Hepatocyte (in vitro differentiated cells): ENCODE measurements at regions not wholly inside any gene's neighbourhood (a gene's known extent, or its start where the extent isn't known, plus 50 kb on each side); places are given as distances from the start of the nearest gene placed in this dataset.

Source experiments
- DNase-seq: peaks from one replicate; pipeline ENCODE4 v3.0.0-alpha.2; 2016; ENCODE audit warnings: low spot score
- H2AFZ ChIP-seq: fragments of 200-600 bp; sonication (generic); 2 replicates; pipeline ENCODE4 v1.6.0; 2016; ENCODE audit warnings: antibody characterized with exemption, mild to moderate bottlenecking
- H3K27ac ChIP-seq: fragments of 200-600 bp; sonication (generic); 2 replicates; pipeline ENCODE4 v1.5.1; 2016; ENCODE audit warnings: mild to moderate bottlenecking
- H3K27me3 ChIP-seq: fragments of 200-600 bp; sonication (generic); 2 replicates; pipeline ENCODE4 v1.6.1; 2016
- H3K36me3 ChIP-seq: fragments of 200-600 bp; sonication (generic); replicated peaks from 2 replicates; pipeline ENCODE4 v1.5.1; 2016; ENCODE audit warnings: low read depth; ENCODE audit not compliant: insufficient read depth
- H3K4me1 ChIP-seq: fragments of 200-600 bp; sonication (generic); 2 replicates; pipeline ENCODE4 v1.5.1; 2016; ENCODE audit warnings: mild to moderate bottlenecking, moderate library complexity; ENCODE audit not compliant: insufficient read depth
- H3K4me2 ChIP-seq: fragments of 200-600 bp; sonication (generic); 2 replicates; pipeline ENCODE4 v1.6.0; 2016
- H3K4me3 ChIP-seq: fragments of 200-600 bp; sonication (generic); 2 replicates; pipeline ENCODE4 v1.5.1; 2016; ENCODE audit warnings: mild to moderate bottlenecking
- H3K79me2 ChIP-seq: fragments of 200-600 bp; sonication (generic); 2 replicates; pipeline ENCODE4 v1.6.0; 2017; ENCODE audit warnings: mild to moderate bottlenecking
- H3K9me2 ChIP-seq: fragments of 200-600 bp; sonication (generic); replicated peaks from 2 replicates; pipeline ENCODE4 v1.6.0; 2017; ENCODE audit warnings: mild to moderate bottlenecking; ENCODE audit not compliant: insufficient read depth
- H3K9me3 ChIP-seq: fragments of 200-600 bp; sonication (generic); 2 replicates; pipeline ENCODE4 v1.5.1; 2016; ENCODE audit warnings: low read depth, mild to moderate bottlenecking
- H4K20me1 ChIP-seq: fragments of 200-600 bp; sonication (generic); 2 replicates; pipeline ENCODE4 v1.6.0; 2016; ENCODE audit warnings: mild to moderate bottlenecking; ENCODE audit not compliant: insufficient read depth, poor library complexity, severe bottlenecking
- EZH2 ChIP-seq: fragments of 200-600 bp; sonication (generic); IDR thresholded peaks from 2 replicates; pipeline ENCODE4 v1.6.1; 2016; ENCODE audit warnings: antibody characterized with exemption, mild to moderate bottlenecking, borderline replicate concordance
- EZH2phosphoT487 ChIP-seq: fragments of 200-600 bp; sonication (generic); IDR thresholded peaks from one replicate; pipeline ENCODE4 v1.6.1; 2018; ENCODE audit warnings: antibody characterized with exemption, mild to moderate bottlenecking, low read depth, moderate library complexity; ENCODE audit not compliant: unreplicated experiment, severe bottlenecking
- WGBS: methylation state at CpG from one replicate; pipeline ENCODE4 v1.1.6; 2016; ENCODE audit warnings: low lambda C conversion rate; ENCODE audit errors: missing lambda C conversion rate; 5-methylcytosine and 5-hydroxymethylcytosine counted together
- TF ChIP-seq, protein P1 (sequence below): fragments of 200-600 bp; sonication (generic); IDR thresholded peaks from 2 replicates; pipeline ENCODE4 v1.5.1; 2016; ENCODE audit warnings: antibody characterized with exemption, mild to moderate bottlenecking; ENCODE audit not compliant: poor library complexity

DNA sequence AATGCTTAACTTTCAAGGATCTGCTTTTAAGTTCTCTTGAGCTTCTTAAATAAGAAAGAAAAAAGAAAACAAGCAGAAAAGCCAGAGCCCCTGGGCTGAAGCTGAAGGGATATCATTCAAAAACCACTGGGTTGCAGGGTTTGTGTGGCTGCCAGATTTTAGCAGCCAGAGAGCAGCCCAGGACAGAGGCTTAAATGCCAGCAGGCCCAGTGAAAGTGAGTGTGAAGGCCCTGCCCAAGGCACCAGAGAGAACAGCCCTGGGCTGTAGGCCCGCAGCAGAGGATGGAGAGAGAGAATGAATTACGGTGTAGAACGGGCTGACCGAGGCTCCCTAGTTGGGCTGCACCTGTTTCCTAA is 106.3 kb upstream of the BOC start:
- no peaks in the 10 kb centered on the region for H3K9me2 ChIP-seq
- no peaks in the 10 kb centered on the region for H3K9me3 ChIP-seq
- H3K27me3 ChIP-seq = no peaks in the 10 kb centered on the region
- no peak for DNase-seq
- no peak overlapping the region for H3K27ac ChIP-seq
- 83% methylated on average over 4 of the region's 4 CpGs for WGBS
- H3K4me1 ChIP-seq = no peaks in the 10 kb centered on the region
- TF ChIP-seq EZH2 (no peak), EZH2phosphoT487 (no peak)
- H3K4me2 ChIP-seq = no peak overlapping the region
- H3K4me3 ChIP-seq = no peak overlapping the region
- H3K79me2 ChIP-seq = no peaks in the 10 kb centered on the region
- no peak overlapping the region for H2AFZ ChIP-seq
- no peaks in the 10 kb centered on the region for H3K36me3 ChIP-seq
- no peaks in the 10 kb centered on the region for H4K20me1 ChIP-seq

DNA sequence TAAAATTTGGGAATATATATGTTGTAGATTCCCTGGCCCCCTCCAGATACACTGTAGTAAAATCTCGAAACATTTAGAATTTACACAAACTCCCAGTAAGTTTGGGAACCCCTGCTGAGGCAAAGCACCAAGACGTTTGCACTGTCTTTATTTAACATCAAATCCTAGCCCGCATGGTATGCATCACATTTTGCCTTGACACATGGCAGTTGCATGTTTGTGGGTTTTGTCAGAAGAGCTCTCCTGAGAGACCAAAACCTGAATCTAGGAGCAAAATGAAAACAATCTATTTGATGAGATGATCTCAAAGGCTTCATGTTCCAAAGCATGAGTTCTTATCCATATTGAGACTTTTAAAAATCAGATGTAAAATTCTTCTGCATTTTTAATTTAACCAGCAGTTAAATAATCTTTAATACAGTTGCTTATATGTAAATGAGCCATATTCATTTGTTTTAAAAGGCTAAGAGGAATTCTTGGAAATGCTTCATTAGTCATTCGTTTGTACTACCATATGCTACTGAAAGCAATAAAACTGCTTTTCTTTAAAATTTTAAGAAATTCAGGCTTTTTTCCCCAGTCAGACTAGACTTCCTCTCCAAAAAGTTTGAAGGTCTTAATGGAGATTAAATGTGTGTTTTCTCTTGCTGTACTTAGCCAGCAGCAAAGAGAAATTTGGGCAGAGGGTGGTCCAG is 105.2 kb upstream of the BOC start:
- Histone ChIP-seq H3K4me3 (no peak overlapping the region), H3K9me3 (no peaks in the 10 kb centered on the region), H3K79me2 (no peaks in the 10 kb centered on the region), H3K36me3 (no peaks in the 10 kb centered on the region), H3K4me1 (no peaks in the 10 kb centered on the region), H4K20me1 (no peaks in the 10 kb centered on the region), H3K9me2 (no peaks in the 10 kb centered on the region), H2AFZ (no peak overlapping the region), H3K27ac (no peak overlapping the region), H3K4me2 (no peak overlapping the region), H3K27me3 (no peaks in the 10 kb centered on the region)
- 74% methylated on average over 4 of the region's 4 CpGs for WGBS
- TF ChIP-seq EZH2 (no peak), EZH2phosphoT487 (no peak)
- TF ChIP-seq, protein P1, sequence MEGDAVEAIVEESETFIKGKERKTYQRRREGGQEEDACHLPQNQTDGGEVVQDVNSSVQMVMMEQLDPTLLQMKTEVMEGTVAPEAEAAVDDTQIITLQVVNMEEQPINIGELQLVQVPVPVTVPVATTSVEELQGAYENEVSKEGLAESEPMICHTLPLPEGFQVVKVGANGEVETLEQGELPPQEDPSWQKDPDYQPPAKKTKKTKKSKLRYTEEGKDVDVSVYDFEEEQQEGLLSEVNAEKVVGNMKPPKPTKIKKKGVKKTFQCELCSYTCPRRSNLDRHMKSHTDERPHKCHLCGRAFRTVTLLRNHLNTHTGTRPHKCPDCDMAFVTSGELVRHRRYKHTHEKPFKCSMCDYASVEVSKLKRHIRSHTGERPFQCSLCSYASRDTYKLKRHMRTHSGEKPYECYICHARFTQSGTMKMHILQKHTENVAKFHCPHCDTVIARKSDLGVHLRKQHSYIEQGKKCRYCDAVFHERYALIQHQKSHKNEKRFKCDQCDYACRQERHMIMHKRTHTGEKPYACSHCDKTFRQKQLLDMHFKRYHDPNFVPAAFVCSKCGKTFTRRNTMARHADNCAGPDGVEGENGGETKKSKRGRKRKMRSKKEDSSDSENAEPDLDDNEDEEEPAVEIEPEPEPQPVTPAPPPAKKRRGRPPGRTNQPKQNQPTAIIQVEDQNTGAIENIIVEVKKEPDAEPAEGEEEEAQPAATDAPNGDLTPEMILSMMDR = no peak
- no peak for DNase-seq

DNA sequence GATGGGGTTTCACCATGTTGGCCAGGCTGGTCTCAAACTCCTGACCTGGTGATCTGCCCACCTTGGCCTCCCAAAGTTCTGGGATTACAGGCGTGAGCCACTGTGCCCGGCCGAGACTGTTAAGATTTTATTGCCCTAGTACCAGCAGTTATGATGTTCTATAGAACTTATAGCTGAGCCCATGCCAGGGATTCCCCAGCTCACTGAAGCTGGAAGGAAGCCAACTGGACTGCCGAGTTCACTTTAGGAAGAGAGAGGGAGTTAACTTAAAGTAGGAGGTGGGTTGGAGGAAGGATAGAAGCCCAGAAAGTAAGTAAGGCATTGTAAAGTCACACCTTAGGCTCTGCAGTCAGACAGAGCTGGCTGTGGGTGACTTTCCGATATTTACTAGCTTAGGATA is 101.1 kb upstream of the BOC start:
- Histone ChIP-seq H3K27me3 (no peaks in the 10 kb centered on the region), H3K4me3 (no peak overlapping the region), H3K9me3 (no peaks in the 10 kb centered on the region), H3K27ac (no peak overlapping the region), H3K4me1 (no peaks in the 10 kb centered on the region), H3K36me3 (no peaks in the 10 kb centered on the region), H4K20me1 (no peaks in the 10 kb centered on the region), H2AFZ (no peak overlapping the region), H3K9me2 (no peaks in the 10 kb centered on the region), H3K4me2 (no peak overlapping the region), H3K79me2 (no peaks in the 10 kb centered on the region)
- peak; percentile 51 for DNase-seq
- no peak for TF ChIP-seq EZH2
- TF ChIP-seq, protein P1 = no peak
- no peak for TF ChIP-seq EZH2phosphoT487
- 50% methylated on average over 5 of the region's 5 CpGs for WGBS

DNA sequence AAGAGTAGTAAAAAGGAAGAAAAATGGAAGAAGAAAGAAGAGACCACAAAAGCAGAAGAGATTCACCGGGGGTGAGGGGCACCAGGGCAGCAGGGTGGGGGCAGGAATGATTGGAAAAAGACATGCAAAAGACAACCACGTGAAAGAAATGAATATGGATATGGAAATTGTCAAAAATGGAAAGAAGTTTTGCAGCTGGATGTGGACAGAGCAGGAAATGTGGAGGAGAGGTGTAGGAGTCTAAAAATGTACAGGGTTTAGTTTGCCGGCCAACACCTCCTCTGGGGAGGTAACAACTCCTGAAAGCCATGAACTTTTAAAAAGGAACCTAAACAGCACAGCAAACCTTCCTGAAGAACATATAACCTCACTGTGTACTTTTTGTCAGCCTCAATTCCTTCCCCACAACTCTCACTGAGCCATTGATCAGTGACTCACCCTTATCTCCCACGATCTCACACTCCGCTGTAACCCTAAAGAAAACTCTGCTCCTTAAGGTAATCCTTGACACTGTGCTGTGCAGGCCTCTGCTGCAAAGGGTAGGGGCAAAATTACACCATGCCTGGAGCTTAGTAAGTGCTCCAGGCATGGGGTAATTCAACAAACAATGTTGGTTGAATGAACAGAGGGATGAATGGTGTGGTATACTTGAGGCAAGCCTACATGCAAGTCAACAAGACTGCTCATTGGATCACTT is 100.2 kb upstream of the BOC start:
- no peaks in the 10 kb centered on the region for H3K79me2 ChIP-seq
- no peak overlapping the region for H2AFZ ChIP-seq
- H3K9me3 ChIP-seq = no peaks in the 10 kb centered on the region
- TF ChIP-seq EZH2 (no peak), EZH2phosphoT487 (no peak)
- TF ChIP-seq, protein P1 = no peak
- H3K4me2 ChIP-seq = no peak overlapping the region
- no peaks in the 10 kb centered on the region for H3K36me3 ChIP-seq
- no peak for DNase-seq
- H3K4me1 ChIP-seq = no peaks in the 10 kb centered on the region
- H3K9me2 ChIP-seq = no peaks in the 10 kb centered on the region
- no peaks in the 10 kb centered on the region for H4K20me1 ChIP-seq
- H3K27ac ChIP-seq = no peak overlapping the region
- H3K4me3 ChIP-seq = no peak overlapping the region
- WGBS = 50% methylated on average over 5 of the region's 5 CpGs
- no peaks in the 10 kb centered on the region for H3K27me3 ChIP-seq
